RWPE2 (cell line): ENCODE measurements at regions not wholly inside any gene's neighbourhood (a gene's known extent, or its start where the extent isn't known, plus 50 kb on each side); places are given as distances from the start of the nearest gene placed in this dataset.

ENCODE experiments used
- ATAC-seq: fragments of 200-7000 bp; cut with Tn5 transposase; 3 replicates; pipeline ENCODE4 v1.9.1; 2021; ENCODE audit warnings: low read depth
- DNase-seq: peaks from one replicate; pipeline ENCODE4 v3.0.0-alpha.2; 2020; ENCODE audit warnings: low spot score
- H3K27ac ChIP-seq: fragments of 450-650 bp; 2 replicates; pipeline ENCODE4 v1.5.1; 2017; ENCODE audit warnings: mild to moderate bottlenecking; ENCODE audit not compliant: poor library complexity, severe bottlenecking
- H3K27me3 ChIP-seq: fragments of 250-450 bp; sonication (Bioruptor Pico); 2 replicates; pipeline ENCODE4 v1.5.1; 2021; ENCODE audit warnings: mild to moderate bottlenecking, moderate library complexity; ENCODE audit not compliant: insufficient read depth, poor library complexity, severe bottlenecking
- H3K36me3 ChIP-seq: fragments of 250-450 bp; sonication (Bioruptor Pico); 2 replicates; pipeline ENCODE4 v1.5.1; 2020; ENCODE audit warnings: low read depth, mild to moderate bottlenecking, moderate library complexity
- H3K4me1 ChIP-seq: fragments of 250-450 bp; sonication (Bioruptor Pico); 2 replicates; pipeline ENCODE4 v1.5.1; 2021; ENCODE audit warnings: mild to moderate bottlenecking, moderate library complexity; ENCODE audit not compliant: insufficient read depth, poor library complexity, severe bottlenecking
- H3K4me3 ChIP-seq: fragments of 250-450 bp; sonication (Bioruptor Pico); 2 replicates; pipeline ENCODE4 v1.5.1; 2021; ENCODE audit warnings: mild to moderate bottlenecking, moderate library complexity; ENCODE audit not compliant: severe bottlenecking
- H3K9me3 ChIP-seq: fragments of 250-450 bp; sonication (Bioruptor Pico); 2 replicates; pipeline ENCODE4 v1.5.1; 2021; ENCODE audit warnings: mild to moderate bottlenecking, moderate library complexity; ENCODE audit not compliant: severe bottlenecking
- TF ChIP-seq, protein P1 (sequence below): fragments of 450-650 bp; IDR thresholded peaks from one replicate; pipeline ENCODE4 v1.5.1; 2017; ENCODE audit warnings: mild to moderate bottlenecking, moderate library complexity; ENCODE audit not compliant: poor library complexity, severe bottlenecking

- Histone ChIP-seq H3K9me3 (no peaks in the 10 kb centered on the region), H3K27me3 (no peaks in the 10 kb centered on the region), H3K4me3 (no peak overlapping the region), H3K36me3 (no peaks in the 10 kb centered on the region), H3K27ac (no peak overlapping the region), H3K4me1 (no peaks in the 10 kb centered on the region)
- DNase-seq (no peak), ATAC-seq (no peak)
- TF ChIP-seq, protein P1, sequence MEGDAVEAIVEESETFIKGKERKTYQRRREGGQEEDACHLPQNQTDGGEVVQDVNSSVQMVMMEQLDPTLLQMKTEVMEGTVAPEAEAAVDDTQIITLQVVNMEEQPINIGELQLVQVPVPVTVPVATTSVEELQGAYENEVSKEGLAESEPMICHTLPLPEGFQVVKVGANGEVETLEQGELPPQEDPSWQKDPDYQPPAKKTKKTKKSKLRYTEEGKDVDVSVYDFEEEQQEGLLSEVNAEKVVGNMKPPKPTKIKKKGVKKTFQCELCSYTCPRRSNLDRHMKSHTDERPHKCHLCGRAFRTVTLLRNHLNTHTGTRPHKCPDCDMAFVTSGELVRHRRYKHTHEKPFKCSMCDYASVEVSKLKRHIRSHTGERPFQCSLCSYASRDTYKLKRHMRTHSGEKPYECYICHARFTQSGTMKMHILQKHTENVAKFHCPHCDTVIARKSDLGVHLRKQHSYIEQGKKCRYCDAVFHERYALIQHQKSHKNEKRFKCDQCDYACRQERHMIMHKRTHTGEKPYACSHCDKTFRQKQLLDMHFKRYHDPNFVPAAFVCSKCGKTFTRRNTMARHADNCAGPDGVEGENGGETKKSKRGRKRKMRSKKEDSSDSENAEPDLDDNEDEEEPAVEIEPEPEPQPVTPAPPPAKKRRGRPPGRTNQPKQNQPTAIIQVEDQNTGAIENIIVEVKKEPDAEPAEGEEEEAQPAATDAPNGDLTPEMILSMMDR = no peak
Measured at GRCh38 chr7:22066522-22066921, 120.8 kb upstream of the CDCA7L start.

DNA sequence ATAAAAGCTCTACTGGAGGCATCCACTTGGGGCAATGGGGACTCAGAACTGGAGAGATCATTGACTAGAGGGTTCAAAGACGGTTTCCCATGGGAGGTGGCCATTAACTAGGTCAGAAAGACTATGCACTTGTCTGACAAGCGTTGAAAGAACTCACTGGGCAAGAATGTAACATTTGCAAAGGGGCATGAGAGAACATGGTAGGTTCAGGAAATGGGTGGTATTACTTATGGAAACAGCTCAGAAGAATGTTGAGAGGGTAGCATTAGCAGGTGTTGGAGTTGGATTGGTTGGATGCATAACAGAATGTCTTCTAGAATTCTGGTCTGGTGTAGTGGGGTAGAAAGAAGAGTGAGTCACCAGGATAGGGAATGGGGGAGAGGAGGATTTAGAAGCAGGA lies 119.1 kb upstream of the CDCA7L start:
- Histone ChIP-seq H3K27me3 (no peaks in the 10 kb centered on the region), H3K4me3 (no peak overlapping the region), H3K9me3 (no peaks in the 10 kb centered on the region), H3K4me1 (no peaks in the 10 kb centered on the region), H3K36me3 (no peaks in the 10 kb centered on the region), H3K27ac (no peak overlapping the region)
- no peak for DNase-seq
- no peak for ATAC-seq
- TF ChIP-seq, protein P1 = no peak

- no peaks in the 10 kb centered on the region for H3K36me3 ChIP-seq
- no peaks in the 10 kb centered on the region for H3K9me3 ChIP-seq
- H3K4me1 ChIP-seq = no peaks in the 10 kb centered on the region
- TF ChIP-seq, protein P1 = no peak
- no peak overlapping the region for H3K4me3 ChIP-seq
- no peak overlapping the region for H3K27ac ChIP-seq
- ATAC-seq = no peak
- no peaks in the 10 kb centered on the region for H3K27me3 ChIP-seq
- no peak for DNase-seq
Measured at GRCh38 chr7:22061775-22062174, 116.1 kb upstream of the CDCA7L start.

GRCh38 chr7:22060863-22061262 lies 115.2 kb upstream of the CDCA7L start:
- Histone ChIP-seq H3K4me1 (no peaks in the 10 kb centered on the region), H3K4me3 (no peak overlapping the region), H3K36me3 (no peaks in the 10 kb centered on the region), H3K27me3 (no peaks in the 10 kb centered on the region), H3K9me3 (no peaks in the 10 kb centered on the region), H3K27ac (no peak overlapping the region)
- DNase-seq (no peak), ATAC-seq (no peak)
- TF ChIP-seq, protein P1 = no peak

DNA sequence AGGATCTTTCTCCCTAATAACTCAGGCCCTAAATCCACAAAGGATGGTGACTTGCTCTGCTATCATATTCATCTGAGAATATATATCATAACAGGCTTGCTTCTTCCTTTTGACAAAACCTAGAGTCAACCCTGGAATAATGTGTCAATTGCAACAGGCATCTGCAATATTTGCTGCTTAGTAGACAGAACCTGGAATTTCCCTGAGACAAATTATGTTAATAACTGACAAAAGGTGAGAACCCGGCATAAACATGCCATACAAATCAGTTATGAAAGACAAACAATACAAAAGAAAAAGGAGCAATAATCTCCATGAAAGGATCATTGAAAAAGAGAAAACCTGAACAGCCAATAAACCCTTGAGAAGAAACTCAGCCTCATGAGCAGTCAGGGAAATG lies 114.5 kb upstream of the CDCA7L start:
- no peaks in the 10 kb centered on the region for H3K9me3 ChIP-seq
- H3K27me3 ChIP-seq = no peaks in the 10 kb centered on the region
- no peak overlapping the region for H3K27ac ChIP-seq
- no peaks in the 10 kb centered on the region for H3K4me1 ChIP-seq
- TF ChIP-seq, protein P1 = no peak
- no peaks in the 10 kb centered on the region for H3K36me3 ChIP-seq
- H3K4me3 ChIP-seq = no peak overlapping the region
- DNase-seq (no peak), ATAC-seq (no peak)
